ENCODE measurements at regions not wholly inside any gene's neighbourhood (a gene's known extent, or its start where the extent isn't known, plus 50 kb on each side); places are given as distances from the start of the nearest gene placed in this dataset.

DNA sequence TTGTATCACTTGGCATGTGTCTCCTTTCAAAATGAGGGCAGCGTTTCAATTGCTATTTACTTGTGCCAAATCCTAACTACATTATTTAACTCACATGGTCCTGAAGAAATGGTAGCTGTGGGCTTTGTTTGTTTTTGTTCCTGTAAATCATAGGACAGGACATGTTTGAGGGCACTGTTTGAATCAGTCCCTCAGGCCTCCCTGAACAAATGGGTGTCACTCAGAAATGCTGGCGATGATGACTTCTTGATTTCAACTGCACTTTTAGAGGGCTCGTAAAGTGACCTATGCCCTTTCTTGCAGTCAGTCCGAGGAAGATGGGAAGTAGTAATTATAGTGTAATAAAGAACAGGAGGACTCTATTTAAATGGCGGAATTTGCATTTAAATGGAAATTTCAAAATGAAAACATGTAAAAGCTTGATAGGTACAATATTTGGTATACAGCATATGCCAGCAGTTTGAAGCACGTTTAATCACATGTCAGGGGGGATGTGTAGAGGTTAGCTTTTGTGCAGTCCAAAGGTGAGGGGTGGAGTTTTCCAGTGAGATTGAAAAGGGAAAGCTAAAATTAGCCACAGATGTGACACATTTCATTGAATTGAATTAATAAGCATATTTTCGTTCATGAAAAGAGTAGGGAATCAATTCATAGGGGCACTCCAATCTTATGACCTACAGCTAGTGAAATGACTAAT, 1958.7 kb upstream of the IGFBP7 start:
- no peak for DNase-seq (ENCODE audit: low read depth in 1 of 2, low spot score in 1 of 2)

DNA sequence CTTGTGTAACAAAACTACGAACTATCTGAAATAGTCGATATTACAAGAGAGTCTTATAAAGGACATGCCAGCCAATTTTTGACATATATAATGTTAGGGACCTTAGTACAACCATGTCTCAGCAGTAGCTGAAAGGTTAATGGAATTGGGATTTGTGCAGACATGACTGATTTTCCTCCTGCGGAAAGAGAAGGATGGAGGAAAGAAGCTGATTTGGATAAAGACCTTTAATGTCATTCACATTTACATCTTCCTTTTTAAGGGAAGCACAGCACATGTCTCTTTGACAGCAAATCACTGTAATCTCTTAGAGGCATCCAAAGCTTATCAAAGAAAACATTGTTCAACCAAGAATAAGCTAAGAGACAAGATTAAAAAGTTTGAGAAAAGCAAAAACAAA, 1976.2 kb upstream of the IGFBP7 start:
- no peak for DNase-seq (ENCODE audit: low read depth in 1 of 2, low spot score in 1 of 2)

DNA sequence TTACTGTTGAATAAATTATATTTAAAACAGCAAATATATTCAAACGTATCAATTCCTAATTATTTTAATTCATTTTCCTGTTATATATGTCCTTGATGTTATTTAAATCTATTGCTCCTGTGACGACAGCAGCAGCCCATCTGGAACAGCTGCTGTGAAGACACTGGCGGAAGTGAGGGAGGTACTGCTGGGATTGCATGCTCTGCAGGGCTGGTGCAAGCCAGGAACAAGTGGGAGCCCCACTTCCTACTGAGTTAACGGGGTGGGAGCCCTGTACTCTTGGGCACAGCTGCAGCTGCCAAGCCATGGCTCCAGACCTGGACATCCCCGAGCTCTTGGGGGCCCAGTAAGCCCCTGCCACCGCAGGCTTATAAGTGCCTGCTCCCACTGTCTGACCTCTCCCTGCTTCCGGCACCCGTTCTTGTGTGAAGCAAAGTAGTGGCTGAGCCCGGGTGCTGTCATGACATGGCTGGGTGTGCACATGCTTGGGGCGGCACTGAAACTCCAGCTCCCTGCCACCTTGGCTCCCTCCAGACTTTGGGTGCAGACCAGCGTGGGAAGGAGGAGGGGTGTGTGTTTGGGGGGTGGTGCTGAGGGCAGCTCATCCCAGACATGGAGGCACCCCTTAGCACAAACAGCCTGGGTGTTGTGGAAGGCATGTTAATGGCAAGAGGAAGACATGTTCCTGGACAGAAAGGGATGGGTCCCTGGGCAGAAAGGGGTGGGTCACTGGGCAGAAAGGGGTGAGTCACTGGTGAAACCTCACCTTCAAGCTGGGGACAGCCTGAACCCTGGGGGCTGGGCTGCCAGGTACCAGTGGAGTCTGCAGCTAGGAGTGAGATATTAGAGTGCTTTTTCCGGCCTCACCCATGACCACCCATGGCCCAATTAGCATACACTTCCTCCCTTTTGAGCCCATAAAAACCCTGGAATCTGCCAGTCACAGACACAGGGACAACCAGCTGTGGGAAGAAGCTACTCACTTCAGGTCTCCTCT, 1981.3 kb upstream of the IGFBP7 start:
- no peak for DNase-seq (ENCODE audit: low read depth in 1 of 2, low spot score in 1 of 2)

DNA sequence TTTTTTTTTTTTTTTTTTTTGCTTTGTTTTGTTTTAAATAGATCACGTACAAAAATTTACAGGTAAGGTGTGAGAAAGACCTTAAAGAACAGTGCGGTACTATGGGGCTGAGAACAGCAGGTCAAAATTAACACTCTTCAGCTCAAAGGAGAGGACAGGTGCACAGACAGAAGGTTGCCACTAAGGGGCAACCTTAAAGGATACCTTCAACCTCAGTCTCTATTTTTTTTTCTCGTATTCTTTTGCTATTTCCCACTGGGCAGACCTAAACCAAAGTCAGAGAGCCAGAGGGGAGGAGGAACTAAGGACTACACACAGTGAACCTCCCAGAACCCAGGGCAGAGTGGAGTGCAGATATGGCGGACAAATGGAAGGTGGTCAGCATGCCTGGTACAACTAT, 1984.3 kb upstream of the IGFBP7 start:
- no peak for DNase-seq (ENCODE audit: low read depth in 1 of 2, low spot score in 1 of 2)

DNA sequence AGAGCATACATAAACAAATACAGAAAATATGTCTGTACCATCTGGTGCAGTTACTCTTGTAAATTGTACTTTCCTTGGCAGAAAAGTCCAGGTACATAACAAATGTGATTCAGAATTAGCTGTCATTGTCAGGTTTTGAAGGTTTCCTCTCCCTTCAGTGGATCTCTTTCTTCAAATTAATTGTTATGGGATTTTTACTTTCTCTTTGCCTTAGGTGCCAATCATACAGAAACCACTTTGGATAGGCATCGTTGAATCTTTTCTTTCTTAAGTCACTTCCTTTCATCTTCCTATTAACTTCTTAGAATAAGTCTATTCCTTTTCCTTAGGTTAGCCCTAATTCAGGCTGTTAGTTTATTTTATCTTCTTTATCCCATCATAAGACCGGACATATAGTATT, 1992.1 kb upstream of the IGFBP7 start:
- DNase-seq (ENCODE audit: low read depth in 1 of 2, low spot score in 1 of 2), result no peak

DNA sequence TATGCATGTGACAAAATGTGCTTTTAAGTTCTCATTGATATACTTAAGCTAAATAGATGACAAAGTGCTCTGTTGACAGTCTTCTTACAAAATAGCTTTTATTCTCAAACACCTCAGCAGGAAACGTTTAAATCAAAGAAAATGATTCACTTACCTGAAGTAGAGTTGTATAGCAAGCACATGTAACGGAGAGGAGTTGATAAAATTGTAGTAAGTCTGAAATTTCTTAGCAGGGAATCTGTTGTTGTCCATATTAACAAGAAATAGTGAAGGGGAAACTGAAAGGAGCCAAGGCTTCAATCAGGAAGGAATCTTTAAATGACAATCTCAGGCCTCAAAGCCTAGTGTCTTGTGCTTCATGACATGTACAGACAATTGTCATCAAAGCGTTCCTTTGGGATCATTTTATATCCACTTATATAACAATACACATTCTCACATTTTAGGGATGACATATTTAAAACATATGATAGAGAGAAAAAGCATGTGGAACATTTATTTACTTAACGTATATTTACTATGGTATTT, 2010.2 kb upstream of the IGFBP7 start:
- DNase-seq (ENCODE audit: low read depth in 1 of 2, low spot score in 1 of 2), result no peak

DNA sequence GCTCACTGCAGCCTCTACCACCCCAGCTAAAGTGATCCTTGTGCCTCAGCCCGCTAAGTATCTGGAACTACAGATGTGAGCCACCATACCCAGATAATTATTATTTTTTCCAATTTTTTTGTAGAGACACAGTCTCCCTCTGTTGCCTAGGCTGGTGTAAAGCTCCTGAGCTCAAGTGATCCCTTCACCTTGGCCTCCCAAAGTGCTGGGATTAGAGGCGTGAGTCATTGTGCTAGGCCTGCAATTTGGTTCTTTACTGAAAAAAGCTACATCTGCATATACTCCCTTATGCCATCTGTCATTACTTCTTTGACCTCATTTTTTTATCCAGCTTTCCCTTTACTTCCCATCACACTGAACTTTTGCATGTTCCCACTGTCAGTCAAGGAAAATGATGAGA, 2012.4 kb upstream of the IGFBP7 start:
- DNase-seq (ENCODE audit: low read depth in 1 of 2, low spot score in 1 of 2), result no peak

DNA sequence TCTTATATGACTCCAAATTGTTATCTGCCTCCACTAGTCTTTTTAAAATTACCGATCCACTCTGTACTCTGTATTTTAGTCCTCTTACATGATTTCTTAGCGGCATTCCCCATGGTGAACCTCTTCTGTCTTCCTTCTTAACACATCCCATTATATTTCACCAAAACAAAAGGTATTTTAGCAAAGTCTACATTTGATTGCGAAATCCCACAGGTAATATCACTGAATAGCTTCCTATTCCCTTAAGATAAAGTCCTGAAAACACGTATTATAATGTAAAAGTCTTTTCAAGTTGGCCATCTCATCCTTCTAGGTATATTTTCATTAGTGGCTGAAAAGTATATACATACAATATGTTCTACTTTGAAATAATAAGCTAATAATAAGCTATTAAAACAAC, 2016.0 kb upstream of the IGFBP7 start:
- no peak for DNase-seq (ENCODE audit: low read depth in 1 of 2, low spot score in 1 of 2)

DNA sequence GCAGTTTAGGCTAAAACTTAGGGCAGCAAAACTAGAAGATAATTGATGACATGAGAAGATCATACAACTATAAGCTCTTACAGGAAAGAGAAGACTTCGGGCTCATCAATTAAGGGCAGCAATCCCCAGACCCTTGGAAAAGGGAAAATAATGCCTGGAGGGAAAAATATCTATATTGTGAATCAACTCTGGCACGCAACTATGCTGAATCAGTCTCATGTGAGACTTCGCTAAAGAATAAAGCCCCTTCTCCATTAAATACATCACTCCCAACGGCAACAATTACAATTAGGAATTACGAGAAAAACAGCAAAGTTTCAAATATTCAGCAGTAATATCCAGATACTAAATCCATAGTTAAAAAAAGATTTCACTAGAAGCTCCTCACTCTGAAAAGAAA, 2016.8 kb upstream of the IGFBP7 start:
- DNase-seq (ENCODE audit: low read depth in 1 of 2, low spot score in 1 of 2), result no peak

DNA sequence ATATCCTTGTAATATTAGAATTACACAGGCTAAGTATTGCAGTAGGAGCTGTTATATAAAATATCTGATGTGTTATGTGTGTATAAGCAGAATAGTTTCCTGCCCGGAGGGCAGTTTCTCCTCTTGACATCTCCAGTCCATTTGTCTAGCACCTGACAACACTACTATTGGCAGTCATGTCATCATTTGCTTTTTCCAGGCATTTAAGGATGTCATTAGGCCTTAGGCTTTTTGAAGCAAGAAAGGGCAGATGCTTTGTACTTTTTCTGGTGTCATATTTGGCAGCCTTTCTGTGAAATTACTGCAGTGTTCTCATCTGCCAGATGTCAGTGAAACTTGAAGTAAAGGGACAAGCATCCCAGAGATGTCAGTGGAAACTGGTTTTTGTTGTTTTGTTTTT, 2017.6 kb upstream of the IGFBP7 start:
- no peak for DNase-seq (ENCODE audit: low read depth in 1 of 2, low spot score in 1 of 2)

DNA sequence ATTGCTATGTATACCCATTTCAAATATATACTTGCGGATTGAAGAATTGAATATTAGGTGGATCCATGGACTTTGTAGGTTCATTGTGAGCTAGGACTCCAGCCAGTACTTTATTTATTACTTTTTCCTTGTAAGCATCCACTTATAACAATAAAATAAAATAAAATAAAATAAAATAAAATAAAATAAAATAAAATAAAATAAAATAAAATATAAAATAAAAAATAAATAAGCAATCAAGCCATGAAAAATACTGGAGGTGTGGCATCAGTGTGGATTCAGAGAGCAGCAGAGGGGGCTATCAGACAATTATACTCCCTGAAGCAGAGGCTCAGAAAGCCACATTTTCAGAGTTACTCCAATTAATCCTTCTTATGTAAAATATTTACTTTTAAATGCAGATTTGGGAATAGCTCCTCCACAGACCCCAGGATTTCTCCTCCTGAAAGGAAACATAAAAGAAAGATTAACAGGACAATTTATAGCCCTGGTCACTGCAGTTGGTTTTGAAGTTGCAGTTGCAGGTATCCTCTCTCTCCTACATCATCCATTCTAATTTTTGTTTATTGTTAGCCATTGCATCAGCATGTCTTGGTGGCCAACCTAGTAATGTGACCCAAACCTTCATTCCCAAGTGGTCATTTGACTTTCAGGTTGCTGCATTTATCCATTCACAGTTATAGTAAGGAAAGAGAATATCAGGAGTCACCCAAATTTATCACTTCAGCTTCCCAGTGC, 2025.2 kb upstream of the IGFBP7 start:
- no peak for DNase-seq (ENCODE audit: low read depth in 1 of 2, low spot score in 1 of 2)

DNA sequence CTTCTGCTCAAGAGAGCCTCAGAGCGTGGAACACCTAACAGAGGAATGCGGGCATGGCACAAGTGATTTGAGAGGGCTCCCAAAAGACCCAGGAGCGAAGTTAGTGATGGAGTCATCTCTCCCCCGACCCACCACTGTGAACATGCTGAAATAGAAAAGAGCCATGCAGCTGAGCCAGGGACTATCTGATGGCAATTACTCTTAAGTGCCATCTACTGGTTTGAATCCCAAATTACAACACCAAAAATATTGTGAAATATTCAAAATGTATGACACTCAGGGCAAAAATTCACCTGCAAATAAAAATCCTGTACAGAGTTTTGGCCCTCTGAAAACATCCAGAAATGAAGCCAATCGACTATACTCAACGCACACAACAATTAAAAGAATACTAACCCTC, 2038.9 kb upstream of the ADGRL3 start:
- no peak for DNase-seq (ENCODE audit: low read depth in 1 of 2, low spot score in 1 of 2)

DNA sequence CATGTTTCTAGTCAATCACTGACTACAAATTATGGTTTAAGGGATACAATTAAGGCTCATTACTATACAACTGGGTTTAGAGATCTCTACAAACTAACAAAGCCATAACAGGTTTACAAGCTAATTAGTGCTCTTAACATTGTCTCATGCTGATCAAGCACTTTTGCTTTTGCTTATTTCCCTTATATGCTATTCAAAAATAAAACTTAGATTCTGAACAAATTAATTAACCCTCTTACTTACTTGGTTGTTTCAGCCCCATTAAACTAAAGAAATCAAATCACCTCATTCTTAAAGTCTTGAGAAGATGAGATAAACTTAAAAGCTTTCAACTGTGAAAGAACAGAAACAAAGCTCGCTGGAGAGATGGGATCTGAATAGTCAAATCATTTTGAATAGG, 2024.5 kb upstream of the ADGRL3 start:
- no peak for DNase-seq (ENCODE audit: low read depth in 1 of 2, low spot score in 1 of 2)

DNA sequence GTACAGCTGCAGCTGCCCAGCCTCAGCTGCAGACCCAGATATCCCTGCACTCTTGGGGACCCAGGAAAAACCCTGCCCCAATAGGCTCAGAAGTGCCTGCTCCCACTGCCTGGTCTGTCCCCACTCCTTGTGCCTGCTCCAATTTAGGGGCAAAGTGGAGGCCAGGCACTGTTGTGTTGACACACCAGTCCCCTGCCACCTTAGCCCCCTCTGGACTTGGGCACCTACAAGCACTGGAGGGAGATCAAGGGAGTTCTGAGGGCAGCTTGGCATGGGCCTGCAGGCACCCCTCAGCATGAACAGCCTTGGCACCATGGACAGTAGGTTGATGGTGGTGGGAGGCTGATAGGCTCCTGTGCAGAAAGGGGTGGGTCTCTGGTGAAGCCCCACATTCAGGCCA, 2020.8 kb upstream of the ADGRL3 start:
- DNase-seq (ENCODE audit: low read depth in 1 of 2, low spot score in 1 of 2), result no peak

DNA sequence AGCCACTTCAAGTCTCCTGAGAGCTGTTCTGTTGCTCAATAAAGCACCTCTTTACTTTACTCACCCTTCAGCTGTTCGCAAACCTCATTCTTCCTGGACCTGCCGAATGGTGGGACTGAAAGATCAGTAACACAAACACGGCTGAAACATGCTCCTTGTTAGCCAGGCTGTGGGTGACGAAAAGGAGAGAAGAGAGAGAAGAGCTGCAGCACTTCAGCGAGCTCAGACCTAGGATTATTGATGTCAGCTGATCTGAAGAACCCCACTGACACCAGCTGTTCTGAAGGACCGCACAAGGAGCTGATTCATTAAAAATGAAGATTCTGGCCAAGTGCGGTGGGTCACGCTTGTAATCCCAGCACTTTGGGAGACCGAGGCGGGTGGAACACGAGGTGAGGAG, 2020.0 kb upstream of the ADGRL3 start:
- DNase-seq (ENCODE audit: low read depth in 1 of 2, low spot score in 1 of 2), result no peak

DNA sequence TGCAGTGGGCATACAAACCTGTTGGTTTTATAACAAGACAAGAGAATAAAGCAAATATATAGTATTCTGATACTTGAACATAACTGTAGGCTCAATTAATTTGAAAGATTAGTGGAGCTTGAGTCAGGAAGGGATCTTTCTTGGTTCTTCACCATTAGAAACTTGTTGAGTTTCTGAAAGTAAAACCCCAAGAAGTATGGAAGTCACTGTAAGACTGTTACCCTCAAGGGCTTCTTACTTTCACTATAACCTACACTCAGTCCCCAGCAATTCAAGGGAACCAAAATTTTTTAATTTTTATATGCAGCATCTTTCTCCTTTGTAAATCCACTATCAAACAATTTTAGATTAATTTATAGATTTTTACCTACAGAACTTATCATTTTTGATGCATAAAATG, 2019.2 kb upstream of the ADGRL3 start:
- no peak for DNase-seq (ENCODE audit: low read depth in 1 of 2, low spot score in 1 of 2)

DNA sequence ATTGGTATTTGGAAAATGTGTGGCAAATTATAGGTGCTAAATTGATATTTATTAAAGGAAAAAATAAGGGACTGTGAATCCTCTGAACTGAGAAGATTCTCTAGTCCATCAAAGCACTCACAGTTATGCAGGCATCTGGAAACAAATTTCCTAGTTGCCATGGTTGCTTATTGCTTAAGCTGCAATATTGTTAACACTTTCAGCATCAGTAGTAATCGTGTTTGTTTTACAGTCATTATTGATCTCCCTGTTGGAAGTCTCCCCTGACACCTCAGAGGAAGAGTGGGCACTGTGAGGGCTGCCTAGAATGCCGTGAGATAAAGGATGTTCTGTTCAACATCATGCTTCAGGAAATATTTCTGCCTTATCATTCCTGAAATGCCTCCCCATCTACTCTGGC, 2004.3 kb upstream of the ADGRL3 start:
- DNase-seq (ENCODE audit: low read depth in 1 of 2, low spot score in 1 of 2), result no peak

DNA sequence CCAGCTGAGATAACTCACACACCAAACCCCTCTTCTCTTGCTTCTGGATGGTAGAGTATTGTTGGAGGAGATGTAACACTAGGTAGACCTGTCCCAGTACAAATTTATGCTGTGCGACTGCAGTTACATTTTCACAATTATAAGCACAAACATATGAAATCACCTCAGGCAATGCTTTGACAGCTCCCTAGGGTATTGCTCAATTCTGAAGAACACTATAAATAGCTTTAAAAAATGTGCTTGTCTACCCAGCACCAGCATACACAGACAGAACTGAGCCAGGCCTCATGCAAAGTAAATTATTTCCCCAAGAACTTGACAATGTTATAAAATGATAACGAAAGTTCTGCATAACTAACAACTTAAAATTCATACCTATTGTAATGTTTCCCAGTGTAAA, 1999.1 kb upstream of the ADGRL3 start:
- DNase-seq (ENCODE audit: low read depth in 1 of 2, low spot score in 1 of 2), result no peak

DNA sequence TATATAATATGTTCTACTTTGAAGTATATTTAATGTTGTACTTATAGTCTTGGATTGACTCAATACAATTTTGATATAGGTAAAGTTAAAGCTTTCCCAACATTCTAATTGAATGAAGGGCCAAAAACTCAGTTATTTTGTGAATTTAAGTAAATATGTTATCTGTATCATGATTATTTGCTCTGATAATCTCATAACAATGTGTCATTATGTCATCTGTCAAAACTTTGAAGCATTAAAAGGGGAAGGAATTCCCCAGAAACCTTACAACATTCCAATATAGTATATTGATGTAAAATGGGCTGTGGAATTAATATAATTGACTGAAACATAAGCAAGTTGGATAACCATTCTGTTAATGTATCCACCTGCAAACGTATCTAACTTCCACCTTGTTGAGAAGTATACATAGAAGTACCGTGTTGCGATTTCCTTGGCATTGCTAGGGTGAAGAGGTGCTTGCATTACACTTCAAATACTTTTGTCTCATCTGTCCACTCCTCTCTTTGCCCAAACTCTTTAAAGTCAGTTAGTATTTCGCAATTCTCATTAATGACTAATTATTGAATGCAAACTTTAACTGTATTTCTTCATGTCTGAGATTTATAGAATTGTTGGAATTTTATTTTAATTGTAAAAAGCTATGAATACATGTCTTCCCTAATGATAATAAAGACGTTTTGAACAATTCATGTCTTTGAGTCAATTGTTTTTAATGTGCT, 1982.1 kb upstream of the ADGRL3 start:
- no peak for DNase-seq (ENCODE audit: low read depth in 1 of 2, low spot score in 1 of 2)

DNA sequence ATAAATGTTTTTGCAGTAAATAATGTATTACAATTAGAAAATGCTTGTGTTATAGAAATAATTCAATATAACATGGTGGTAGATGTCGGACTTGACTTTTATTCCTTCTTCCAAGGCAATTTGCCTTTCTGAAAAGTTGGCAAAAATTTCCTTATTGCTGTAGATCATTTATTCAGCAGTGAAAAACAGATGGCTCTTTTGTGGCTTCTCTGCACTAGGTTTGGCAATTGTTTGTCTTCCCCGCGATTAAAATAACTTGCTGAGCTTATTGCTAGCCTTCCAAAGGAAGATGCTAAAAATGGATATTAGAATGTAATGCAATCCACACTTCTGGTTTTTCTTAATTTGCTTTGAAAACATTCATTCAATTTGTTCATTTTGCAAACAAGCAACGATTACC, 1977.9 kb upstream of the ADGRL3 start:
- DNase-seq (ENCODE audit: low read depth in 1 of 2, low spot score in 1 of 2), result no peak

Data from activated CD4-positive, alpha-beta T cell treated with anti-CD3 and anti-CD28 coated beads, Interleukin-2, amount 50 U/mL, for 24 hours (primary cell).